GM12872 (cell line): ENCODE measurements at regions not wholly inside any gene's neighbourhood (a gene's known extent, or its start where the extent isn't known, plus 50 kb on each side); places are given as distances from the start of the nearest gene placed in this dataset.

ENCODE experiments used
- TF ChIP-seq, protein P1 (sequence below): IDR thresholded peaks from 3 replicates; pipeline ENCODE4 v1.5.1; 2011; ENCODE audit warnings: low read depth, mild to moderate bottlenecking, low read length, moderate library complexity; ENCODE audit not compliant: insufficient read depth

DNA sequence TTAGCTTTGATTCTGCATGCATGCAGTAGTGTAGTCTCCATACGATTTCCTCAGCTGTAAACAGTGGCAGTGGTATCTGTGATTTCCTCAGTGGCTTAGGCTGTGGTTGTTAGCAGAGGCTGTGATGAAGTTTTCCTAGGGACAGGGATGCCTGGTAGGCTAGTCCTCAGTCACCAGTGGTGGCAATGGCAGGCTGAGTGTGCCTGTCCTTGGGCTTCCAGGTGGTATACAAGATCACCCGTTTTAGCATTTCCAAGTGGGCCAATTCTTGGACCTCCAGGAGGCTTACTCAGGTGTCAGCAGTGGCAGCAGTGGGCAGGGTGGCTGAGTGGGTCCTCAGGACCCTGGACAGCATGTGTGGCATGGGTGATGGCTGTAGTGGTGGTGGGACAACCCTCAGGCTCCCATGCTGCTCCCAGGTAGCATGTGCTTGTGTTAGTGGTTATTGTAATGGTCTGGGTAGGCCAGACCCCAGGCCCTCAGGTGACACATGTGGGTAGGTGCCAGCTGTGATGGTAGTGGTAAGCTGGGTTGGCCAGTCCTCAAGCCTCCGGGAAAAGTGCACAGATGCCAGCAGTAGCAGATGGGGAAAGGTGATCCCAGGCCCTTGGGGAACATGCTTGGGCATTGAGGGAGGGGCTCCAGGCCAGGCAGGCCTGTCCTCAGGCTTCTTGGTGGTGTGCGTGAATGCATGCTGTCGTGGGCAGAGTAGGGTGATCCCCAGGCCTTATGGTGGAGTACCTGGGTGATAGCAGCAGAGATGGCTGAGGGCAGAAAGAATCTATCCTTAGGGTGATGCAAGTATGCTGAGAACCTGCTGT, 146.5 kb downstream of the PAPOLA start:
- TF ChIP-seq, protein P1, sequence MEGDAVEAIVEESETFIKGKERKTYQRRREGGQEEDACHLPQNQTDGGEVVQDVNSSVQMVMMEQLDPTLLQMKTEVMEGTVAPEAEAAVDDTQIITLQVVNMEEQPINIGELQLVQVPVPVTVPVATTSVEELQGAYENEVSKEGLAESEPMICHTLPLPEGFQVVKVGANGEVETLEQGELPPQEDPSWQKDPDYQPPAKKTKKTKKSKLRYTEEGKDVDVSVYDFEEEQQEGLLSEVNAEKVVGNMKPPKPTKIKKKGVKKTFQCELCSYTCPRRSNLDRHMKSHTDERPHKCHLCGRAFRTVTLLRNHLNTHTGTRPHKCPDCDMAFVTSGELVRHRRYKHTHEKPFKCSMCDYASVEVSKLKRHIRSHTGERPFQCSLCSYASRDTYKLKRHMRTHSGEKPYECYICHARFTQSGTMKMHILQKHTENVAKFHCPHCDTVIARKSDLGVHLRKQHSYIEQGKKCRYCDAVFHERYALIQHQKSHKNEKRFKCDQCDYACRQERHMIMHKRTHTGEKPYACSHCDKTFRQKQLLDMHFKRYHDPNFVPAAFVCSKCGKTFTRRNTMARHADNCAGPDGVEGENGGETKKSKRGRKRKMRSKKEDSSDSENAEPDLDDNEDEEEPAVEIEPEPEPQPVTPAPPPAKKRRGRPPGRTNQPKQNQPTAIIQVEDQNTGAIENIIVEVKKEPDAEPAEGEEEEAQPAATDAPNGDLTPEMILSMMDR = no peak

DNA sequence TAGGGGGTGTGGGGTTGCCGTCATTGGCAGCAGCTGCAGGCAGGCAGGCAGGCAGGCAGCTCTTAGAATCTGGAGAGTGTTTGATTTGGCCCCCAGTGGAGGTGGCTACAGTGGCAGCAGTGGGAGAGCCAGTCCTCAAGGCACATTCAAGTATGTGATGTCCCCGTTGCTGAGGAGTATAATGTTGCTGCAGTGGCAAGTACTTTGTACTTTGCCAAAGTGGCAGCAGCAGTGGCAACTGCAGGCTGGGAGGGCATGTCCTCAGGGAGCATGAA, 147.1 kb downstream of the PAPOLA start:
- TF ChIP-seq, protein P1 = no peak

DNA sequence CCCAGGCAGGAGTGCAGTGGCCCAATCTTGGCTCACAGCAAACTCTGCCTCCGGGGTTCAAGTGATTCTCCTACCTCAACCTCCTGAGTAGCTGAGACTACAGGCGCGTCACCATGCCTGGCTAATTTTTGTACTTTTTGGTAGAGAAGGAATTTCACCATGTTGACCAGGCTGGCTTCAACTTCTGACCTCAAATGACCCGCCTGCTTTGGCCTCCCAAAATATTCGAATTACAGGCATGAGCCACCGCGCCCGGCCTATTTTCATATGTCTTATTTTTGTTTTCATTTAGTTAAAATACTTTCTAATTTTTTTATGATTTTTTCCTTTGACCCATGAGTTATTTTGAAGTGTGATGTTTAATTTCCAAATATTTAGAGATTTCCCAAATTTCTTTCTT, 143.6 kb upstream of the VRK1 start:
- TF ChIP-seq, protein P1 = no peak

DNA sequence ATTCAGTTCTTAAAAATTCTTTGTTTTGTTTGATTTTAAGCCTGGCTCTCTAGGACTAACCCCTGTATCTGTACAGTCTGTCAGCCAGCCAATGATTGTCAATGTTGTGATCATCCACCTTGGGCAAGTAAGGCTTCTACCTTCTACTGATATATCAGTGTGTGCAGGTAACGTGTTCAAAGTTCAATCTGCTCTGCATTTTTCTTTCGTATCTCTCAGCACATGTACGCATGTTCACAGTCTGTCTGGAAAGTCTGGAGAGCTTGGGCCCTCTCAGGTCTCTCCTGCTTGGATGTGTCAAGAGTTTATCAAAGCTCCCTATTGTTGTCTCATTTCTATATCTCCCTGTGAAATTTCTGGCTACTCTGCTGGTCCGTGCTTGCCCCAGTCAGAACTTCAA, 138.6 kb upstream of the VRK1 start:
- TF ChIP-seq, protein P1 = no peak

DNA sequence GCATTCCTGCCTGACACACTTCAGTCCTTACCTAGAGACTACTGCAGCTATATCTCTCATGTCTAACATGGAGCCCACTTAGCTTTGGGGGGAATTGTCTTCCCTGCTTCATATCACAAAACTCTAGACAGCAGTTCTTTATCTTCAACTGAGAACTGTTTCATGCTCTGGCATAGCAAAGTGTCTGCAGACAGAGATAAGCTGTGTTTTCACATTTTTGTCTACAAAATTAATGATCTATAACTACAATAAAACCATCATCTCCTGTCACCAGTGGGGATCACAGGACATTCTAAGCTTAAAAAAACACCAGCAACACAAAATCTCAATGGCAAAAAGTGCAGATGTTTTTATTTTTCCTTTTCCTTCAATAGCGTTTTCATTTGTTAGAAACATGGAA, 137.1 kb upstream of the VRK1 start:
- TF ChIP-seq, protein P1 = no peak

DNA sequence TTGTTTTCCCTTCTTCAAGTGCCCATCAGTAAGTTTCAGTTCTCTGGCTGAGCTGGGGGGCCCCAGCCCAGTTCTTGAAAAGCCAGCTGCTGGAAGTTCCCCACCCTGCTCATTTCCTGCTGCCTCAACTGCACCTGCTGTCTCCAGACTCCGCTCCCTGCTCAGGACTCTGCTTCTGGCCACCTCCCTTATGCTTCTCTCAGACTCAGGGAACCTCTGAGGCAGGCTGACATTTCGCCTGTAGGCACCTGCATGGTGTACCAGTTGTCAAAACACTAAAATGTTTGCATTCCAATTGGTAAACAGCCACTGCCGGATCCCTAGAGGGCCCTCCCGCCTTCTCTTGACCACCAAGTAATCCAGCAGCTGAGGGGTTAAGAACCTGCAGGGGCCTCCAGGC, 136.5 kb upstream of the VRK1 start:
- TF ChIP-seq, protein P1 = no peak

DNA sequence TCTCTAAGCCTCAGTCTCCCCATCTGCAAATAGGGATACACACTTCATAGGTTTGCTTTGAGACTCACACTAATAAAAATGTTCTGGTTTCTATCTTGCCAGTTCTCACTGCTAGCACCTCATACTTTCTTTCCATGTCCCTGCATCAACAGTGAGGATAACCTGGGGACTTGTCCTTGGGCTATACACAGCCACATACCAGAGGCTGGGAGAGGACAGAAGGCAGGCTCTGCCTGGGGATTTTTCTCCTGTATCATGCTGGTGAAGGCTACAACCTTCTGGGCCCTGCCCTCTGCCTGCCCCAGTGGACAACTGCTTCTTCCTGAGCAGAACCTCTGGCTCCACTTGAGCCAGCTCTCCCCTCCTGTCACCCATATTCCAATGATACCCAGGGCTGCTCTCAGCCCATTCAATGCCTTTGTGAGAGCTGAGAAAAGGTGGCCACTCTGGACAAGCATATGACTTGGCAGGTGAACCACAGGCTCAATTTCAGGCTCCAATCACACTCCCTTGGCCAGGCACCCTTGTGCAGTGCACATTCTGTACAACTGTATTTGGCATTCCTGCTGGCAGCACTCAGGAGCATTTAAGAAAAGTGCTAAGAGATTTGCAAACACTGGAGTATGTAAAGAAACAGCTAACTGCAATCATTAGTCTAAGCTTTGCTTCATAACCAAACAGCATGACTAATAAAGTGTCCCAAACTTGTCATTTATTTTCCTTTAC, 135.8 kb upstream of the VRK1 start:
- TF ChIP-seq, protein P1 = no peak
